HepG2 (cell line): ENCODE measurements at regions not wholly inside any gene's neighbourhood (a gene's known extent, or its start where the extent isn't known, plus 50 kb on each side); places are given as distances from the start of the nearest gene placed in this dataset.

Source experiments
- REST ChIP-seq, 2 experiments: IDR thresholded peaks; 2 replicates each; pipeline ENCODE4 v1.6.1; 2011 to 2012; ENCODE audit warnings: low read length in 2 of 2, borderline replicate concordance in 1 of 2, low read depth in 1 of 2, mild to moderate bottlenecking in 1 of 2, moderate library complexity in 1 of 2
- TBL1XR1 ChIP-seq: fragments of 150-350 bp; IDR thresholded peaks from 2 replicates; pipeline ENCODE4 v1.6.1; 2014; ENCODE audit warnings: borderline replicate concordance, low read length; ENCODE audit not compliant: partially characterized antibody
- ZNF121 ChIP-seq: sonication (generic); formaldehyde crosslinking; IDR thresholded peaks from 2 replicates; pipeline ENCODE4 v1.5.0; 2020; ENCODE audit warnings: mild to moderate bottlenecking, missing genetic modification reagents
- TF ChIP-seq, protein P1 (sequence below): IDR thresholded peaks from 2 replicates; pipeline ENCODE4 v1.6.1; 2018; ENCODE audit warnings: missing genetic modification reagents

DNA sequence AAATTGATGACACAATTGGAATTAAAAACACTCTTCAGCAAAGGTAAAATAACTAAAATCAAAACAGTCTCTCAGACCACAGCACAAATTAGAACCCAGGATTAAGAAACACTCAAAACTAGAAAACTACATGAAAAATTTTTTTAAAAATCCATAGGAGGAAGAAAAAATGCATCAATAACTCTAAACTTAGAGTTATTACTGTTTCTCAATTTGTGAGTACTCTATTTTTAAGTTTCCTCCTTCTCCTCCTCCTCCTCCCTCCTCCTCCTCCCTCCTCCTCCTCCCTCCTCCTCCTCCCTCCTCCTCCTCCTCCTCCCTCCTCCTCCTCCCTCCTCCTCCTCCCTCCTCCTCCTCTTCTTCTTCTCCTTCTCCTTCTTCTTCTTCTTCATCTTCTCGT is 1395.7 kb downstream of the STIM2 start:
- TF ChIP-seq TBL1XR1 (no peak), REST (IDR thresholded peaks at IDR 0.05; ENCODE audit: borderline replicate concordance in 1 of 2, low read depth in 1 of 2, low read length in 2 of 2) (no peak), ZNF121 (no peak)
- TF ChIP-seq, protein P1, sequence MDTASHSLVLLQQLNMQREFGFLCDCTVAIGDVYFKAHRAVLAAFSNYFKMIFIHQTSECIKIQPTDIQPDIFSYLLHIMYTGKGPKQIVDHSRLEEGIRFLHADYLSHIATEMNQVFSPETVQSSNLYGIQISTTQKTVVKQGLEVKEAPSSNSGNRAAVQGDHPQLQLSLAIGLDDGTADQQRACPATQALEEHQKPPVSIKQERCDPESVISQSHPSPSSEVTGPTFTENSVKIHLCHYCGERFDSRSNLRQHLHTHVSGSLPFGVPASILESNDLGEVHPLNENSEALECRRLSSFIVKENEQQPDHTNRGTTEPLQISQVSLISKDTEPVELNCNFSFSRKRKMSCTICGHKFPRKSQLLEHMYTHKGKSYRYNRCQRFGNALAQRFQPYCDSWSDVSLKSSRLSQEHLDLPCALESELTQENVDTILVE (CRISPR knock-in tag), result no peak
